ENCODE measurements at regions not wholly inside any gene's neighbourhood (a gene's known extent, or its start where the extent isn't known, plus 50 kb on each side); places are given as distances from the start of the nearest gene placed in this dataset.
A peak's percentile ranks its signal among the peaks of the same experiment; 100 is the strongest.

GRCh38 chr13:80515296-80515695 lies 174.4 kb upstream of the SPRY2 start:
- H3K36me3 ChIP-seq (ENCODE audit: control insufficient read depth in 5 of 5, insufficient read depth in 5 of 5, low read length in 5 of 5), result no peaks in the 10 kb centered on the region
- no peak overlapping the region for H3K4me3 ChIP-seq (ENCODE audit: low read depth in 1 of 5, low read length in 5 of 5)
- H3K27me3 ChIP-seq (ENCODE audit: control insufficient read depth in 5 of 5, insufficient read depth in 4 of 5, low read length in 5 of 5), result no peaks in the 10 kb centered on the region
- no peak overlapping the region for H3K27ac ChIP-seq (ENCODE audit: low read depth, low read length)
- no peaks in the 10 kb centered on the region for H3K9me3 ChIP-seq (ENCODE audit: control insufficient read depth in 5 of 5, low read length in 5 of 5)
- no peak overlapping the region for H3K9ac ChIP-seq (ENCODE audit: low read length in 5 of 5)
- peaks cover 0 to 11% (median 6%) of the 10 kb centered on the region in 5 donors for H3K4me1 ChIP-seq (ENCODE audit: control insufficient read depth in 5 of 5, insufficient read depth in 5 of 5, low read length in 5 of 5)

- peaks cover 0 to 12% (median 6%) of the 10 kb centered on the region in 5 donors for H3K4me1 ChIP-seq (ENCODE audit: control insufficient read depth in 5 of 5, insufficient read depth in 5 of 5, low read length in 5 of 5)
- no peaks in the 10 kb centered on the region for H3K27me3 ChIP-seq (ENCODE audit: control insufficient read depth in 5 of 5, insufficient read depth in 4 of 5, low read length in 5 of 5)
- H3K9ac ChIP-seq (ENCODE audit: low read length in 5 of 5), result no peak overlapping the region
- no peaks in the 10 kb centered on the region for H3K36me3 ChIP-seq (ENCODE audit: control insufficient read depth in 5 of 5, insufficient read depth in 5 of 5, low read length in 5 of 5)
- no peak overlapping the region for H3K27ac ChIP-seq (ENCODE audit: low read depth, low read length)
- no peak overlapping the region for H3K4me3 ChIP-seq (ENCODE audit: low read depth in 1 of 5, low read length in 5 of 5)
- H3K9me3 ChIP-seq (ENCODE audit: control insufficient read depth in 5 of 5, low read length in 5 of 5), result no peaks in the 10 kb centered on the region
Measured at GRCh38 chr13:80513196-80513595, 172.3 kb upstream of the SPRY2 start.

GRCh38 chr13:80510686-80511085 lies 169.8 kb upstream of the SPRY2 start:
- Histone ChIP-seq H3K27ac (ENCODE audit: low read depth, low read length) (no peak overlapping the region), H3K4me1 (ENCODE audit: control insufficient read depth in 5 of 5, insufficient read depth in 5 of 5, low read length in 5 of 5) (peaks cover 0 to 12% (median 6%) of the 10 kb centered on the region in 5 donors), H3K36me3 (ENCODE audit: control insufficient read depth in 5 of 5, insufficient read depth in 5 of 5, low read length in 5 of 5) (no peaks in the 10 kb centered on the region), H3K4me3 (ENCODE audit: low read depth in 1 of 5, low read length in 5 of 5) (no peak overlapping the region), H3K9me3 (ENCODE audit: control insufficient read depth in 5 of 5, low read length in 5 of 5) (peaks cover 0 to 8% (median 5%) of the 10 kb centered on the region in 5 donors), H3K9ac (ENCODE audit: low read length in 5 of 5) (no peak overlapping the region), H3K27me3 (ENCODE audit: control insufficient read depth in 5 of 5, insufficient read depth in 4 of 5, low read length in 5 of 5) (no peaks in the 10 kb centered on the region)

- no peak overlapping the region for H3K27ac ChIP-seq (ENCODE audit: low read depth, low read length)
Measured at GRCh38 chr13:80509264-80509663, 168.3 kb upstream of the SPRY2 start.

GRCh38 chr13:80508031-80508430 lies 167.1 kb upstream of the SPRY2 start:
- Histone ChIP-seq H3K4me3 (ENCODE audit: low read depth in 1 of 5, low read length in 5 of 5) (no peak overlapping the region), H3K9me3 (ENCODE audit: control insufficient read depth in 5 of 5, low read length in 5 of 5) (peaks cover 0 to 15% (median 8%) of the 10 kb centered on the region in 5 donors), H3K9ac (ENCODE audit: low read length in 5 of 5) (no peak overlapping the region), H3K36me3 (ENCODE audit: control insufficient read depth in 5 of 5, insufficient read depth in 5 of 5, low read length in 5 of 5) (no peaks in the 10 kb centered on the region), H3K27me3 (ENCODE audit: control insufficient read depth in 5 of 5, insufficient read depth in 4 of 5, low read length in 5 of 5) (no peaks in the 10 kb centered on the region), H3K27ac (ENCODE audit: low read depth, low read length) (no peak overlapping the region), H3K4me1 (ENCODE audit: control insufficient read depth in 5 of 5, insufficient read depth in 5 of 5, low read length in 5 of 5) (peaks cover 0 to 27% (median 17%) of the 10 kb centered on the region in 5 donors)

More at GRCh38 chr13:80509264-80509663, 168.3 kb upstream of the SPRY2 start:
- Histone ChIP-seq H3K36me3 (ENCODE audit: control insufficient read depth in 5 of 5, insufficient read depth in 5 of 5, low read length in 5 of 5) (no peaks in the 10 kb centered on the region), H3K4me1 (ENCODE audit: control insufficient read depth in 5 of 5, insufficient read depth in 5 of 5, low read length in 5 of 5) (peaks cover 0 to 19% (median 11%) of the 10 kb centered on the region in 5 donors), H3K9ac (ENCODE audit: low read length in 5 of 5) (no peak overlapping the region), H3K9me3 (ENCODE audit: control insufficient read depth in 5 of 5, low read length in 5 of 5) (peaks cover 0 to 15% (median 8%) of the 10 kb centered on the region in 5 donors), H3K27me3 (ENCODE audit: control insufficient read depth in 5 of 5, insufficient read depth in 4 of 5, low read length in 5 of 5) (no peaks in the 10 kb centered on the region), H3K4me3 (ENCODE audit: low read depth in 1 of 5, low read length in 5 of 5) (no peak overlapping the region)

- no peaks in the 10 kb centered on the region for H3K27me3 ChIP-seq (ENCODE audit: control insufficient read depth in 5 of 5, insufficient read depth in 4 of 5, low read length in 5 of 5)
- H3K9me3 ChIP-seq (ENCODE audit: control insufficient read depth in 5 of 5, low read length in 5 of 5), result peaks cover 0 to 15% (median 8%) of the 10 kb centered on the region in 5 donors
- peaks cover 0 to 24% (median 11%) of the 10 kb centered on the region in 5 donors for H3K4me1 ChIP-seq (ENCODE audit: control insufficient read depth in 5 of 5, insufficient read depth in 5 of 5, low read length in 5 of 5)
- peak overlapping the region; percentile 5 for H3K27ac ChIP-seq (ENCODE audit: low read depth, low read length)
- H3K36me3 ChIP-seq (ENCODE audit: control insufficient read depth in 5 of 5, insufficient read depth in 5 of 5, low read length in 5 of 5), result no peaks in the 10 kb centered on the region
- no peak overlapping the region for H3K9ac ChIP-seq (ENCODE audit: low read length in 5 of 5)
- peak overlapping the region in 3 of 5 donors; percentile 0 to 41 (median 18) for H3K4me3 ChIP-seq (ENCODE audit: low read depth in 1 of 5, low read length in 5 of 5)
Measured at GRCh38 chr13:80504453-80504852, 163.5 kb upstream of the SPRY2 start.

- Histone ChIP-seq H3K9ac (ENCODE audit: low read length in 5 of 5) (no peak overlapping the region), H3K9me3 (ENCODE audit: control insufficient read depth in 5 of 5, low read length in 5 of 5) (peaks cover 0 to 15% (median 8%) of the 10 kb centered on the region in 5 donors), H3K27ac (ENCODE audit: low read depth, low read length) (no peak overlapping the region), H3K4me1 (ENCODE audit: control insufficient read depth in 5 of 5, insufficient read depth in 5 of 5, low read length in 5 of 5) (peaks cover 0 to 24% (median 11%) of the 10 kb centered on the region in 5 donors), H3K27me3 (ENCODE audit: control insufficient read depth in 5 of 5, insufficient read depth in 4 of 5, low read length in 5 of 5) (no peaks in the 10 kb centered on the region), H3K4me3 (ENCODE audit: low read depth in 1 of 5, low read length in 5 of 5) (no peak overlapping the region), H3K36me3 (ENCODE audit: control insufficient read depth in 5 of 5, insufficient read depth in 5 of 5, low read length in 5 of 5) (no peaks in the 10 kb centered on the region)
Measured at GRCh38 chr13:80502359-80502758, 161.4 kb upstream of the SPRY2 start.

- Histone ChIP-seq H3K4me1 (ENCODE audit: control insufficient read depth in 5 of 5, insufficient read depth in 5 of 5, low read length in 5 of 5) (peaks cover 0 to 24% (median 11%) of the 10 kb centered on the region in 5 donors), H3K9ac (ENCODE audit: low read length in 5 of 5) (no peak overlapping the region), H3K9me3 (ENCODE audit: control insufficient read depth in 5 of 5, low read length in 5 of 5) (peaks cover 0 to 15% (median 8%) of the 10 kb centered on the region in 5 donors), H3K27me3 (ENCODE audit: control insufficient read depth in 5 of 5, insufficient read depth in 4 of 5, low read length in 5 of 5) (no peaks in the 10 kb centered on the region), H3K4me3 (ENCODE audit: low read depth in 1 of 5, low read length in 5 of 5) (no peak overlapping the region), H3K36me3 (ENCODE audit: control insufficient read depth in 5 of 5, insufficient read depth in 5 of 5, low read length in 5 of 5) (no peaks in the 10 kb centered on the region), H3K27ac (ENCODE audit: low read depth, low read length) (no peak overlapping the region)
Measured at GRCh38 chr13:80501556-80501955, 160.6 kb upstream of the SPRY2 start.

- H3K9ac ChIP-seq (ENCODE audit: low read length in 5 of 5), result no peak overlapping the region
- no peaks in the 10 kb centered on the region for H3K9me3 ChIP-seq (ENCODE audit: control insufficient read depth in 5 of 5, low read length in 5 of 5)
- no peaks in the 10 kb centered on the region for H3K27me3 ChIP-seq (ENCODE audit: control insufficient read depth in 5 of 5, insufficient read depth in 4 of 5, low read length in 5 of 5)
- H3K36me3 ChIP-seq (ENCODE audit: control insufficient read depth in 5 of 5, insufficient read depth in 5 of 5, low read length in 5 of 5), result no peaks in the 10 kb centered on the region
- H3K4me3 ChIP-seq (ENCODE audit: low read depth in 1 of 5, low read length in 5 of 5), result no peak overlapping the region
- no peak overlapping the region for H3K27ac ChIP-seq (ENCODE audit: low read depth, low read length)
- H3K4me1 ChIP-seq (ENCODE audit: control insufficient read depth in 5 of 5, insufficient read depth in 5 of 5, low read length in 5 of 5), result peaks cover 0 to 22% (median 11%) of the 10 kb centered on the region in 5 donors
Measured at GRCh38 chr13:80499536-80500290, 158.8 kb upstream of the SPRY2 start.

- Histone ChIP-seq H3K36me3 (ENCODE audit: control insufficient read depth in 5 of 5, insufficient read depth in 5 of 5, low read length in 5 of 5) (no peaks in the 10 kb centered on the region), H3K27me3 (ENCODE audit: control insufficient read depth in 5 of 5, insufficient read depth in 4 of 5, low read length in 5 of 5) (no peaks in the 10 kb centered on the region), H3K9ac (ENCODE audit: low read length in 5 of 5) (no peak overlapping the region), H3K4me3 (ENCODE audit: low read depth in 1 of 5, low read length in 5 of 5) (no peak overlapping the region), H3K9me3 (ENCODE audit: control insufficient read depth in 5 of 5, low read length in 5 of 5) (no peaks in the 10 kb centered on the region), H3K27ac (ENCODE audit: low read depth, low read length) (no peak overlapping the region), H3K4me1 (ENCODE audit: control insufficient read depth in 5 of 5, insufficient read depth in 5 of 5, low read length in 5 of 5) (peaks cover 0 to 10% (median 2%) of the 10 kb centered on the region in 5 donors)
Measured at GRCh38 chr13:80498433-80498832, 157.5 kb upstream of the SPRY2 start.
